ENCODE measurements at regions not wholly inside any gene's neighbourhood (a gene's known extent, or its start where the extent isn't known, plus 50 kb on each side); places are given as distances from the start of the nearest gene placed in this dataset.
"Not testable (repeated sequence)": the region's sequence is repeated elsewhere in the genome, so short reads cannot be mapped to it uniquely, and the experiment has no call there.

- H3K4me1 ChIP-seq (ENCODE audit: insufficient read depth) = no peaks in the 10 kb centered on the region
- no peak overlapping the region for H3K4me3 ChIP-seq (ENCODE audit: low read depth, low read length)
- no peaks in the 10 kb centered on the region for H3K36me3 ChIP-seq (ENCODE audit: insufficient read depth)
- 67% methylated on average over 1 of the region's 1 CpG for WGBS
- no peak for DNase-seq (ENCODE audit: extremely low spot score)
- H3K27ac ChIP-seq (ENCODE audit: low read depth) = no peak overlapping the region
Observed at GRCh38 chr3:94374439-94375161, 311.7 kb downstream of the NSUN3 start.

- not testable (repeated sequence) for H3K4me1 ChIP-seq (ENCODE audit: insufficient read depth); H3K27ac ChIP-seq (ENCODE audit: low read depth); H3K36me3 ChIP-seq (ENCODE audit: insufficient read depth); H3K4me3 ChIP-seq (ENCODE audit: low read depth, low read length); DNase-seq (ENCODE audit: extremely low spot score)
- WGBS = 79% methylated on average over 3 of the region's 3 CpGs
Observed at GRCh38 chr3:94377123-94377696, 314.3 kb downstream of the NSUN3 start.

- 93% methylated on average over 3 of the region's 3 CpGs for WGBS
- H3K27ac ChIP-seq (ENCODE audit: low read depth); H3K4me1 ChIP-seq (ENCODE audit: insufficient read depth); H3K36me3 ChIP-seq (ENCODE audit: insufficient read depth); DNase-seq (ENCODE audit: extremely low spot score); H3K4me3 ChIP-seq (ENCODE audit: low read depth, low read length): not testable (repeated sequence)
Observed at GRCh38 chr3:94377863-94378262, 315.0 kb downstream of the NSUN3 start.

- H3K4me3 ChIP-seq (ENCODE audit: low read depth, low read length) = no peak overlapping the region
- 80% methylated on average over 1 of the region's 1 CpG for WGBS
- DNase-seq (ENCODE audit: extremely low spot score) = no peak
- H3K36me3 ChIP-seq (ENCODE audit: insufficient read depth) = no peaks in the 10 kb centered on the region
- no peaks in the 10 kb centered on the region for H3K4me1 ChIP-seq (ENCODE audit: insufficient read depth)
- H3K27ac ChIP-seq (ENCODE audit: low read depth) = no peak overlapping the region
Observed at GRCh38 chr3:94378322-94378721, 315.5 kb downstream of the NSUN3 start.

GRCh38 chr3:94379264-94379663, 316.4 kb downstream of the NSUN3 start:
- no peak overlapping the region for H3K27ac ChIP-seq (ENCODE audit: low read depth)
- no peaks in the 10 kb centered on the region for H3K36me3 ChIP-seq (ENCODE audit: insufficient read depth)
- no peaks in the 10 kb centered on the region for H3K4me1 ChIP-seq (ENCODE audit: insufficient read depth)
- DNase-seq (ENCODE audit: extremely low spot score) = no peak
- WGBS = 92% methylated on average over 2 of the region's 2 CpGs
- H3K4me3 ChIP-seq (ENCODE audit: low read depth, low read length) = no peak overlapping the region

GRCh38 chr3:94394885-94395284, 332.0 kb downstream of the NSUN3 start:
- no peak overlapping the region for H3K4me3 ChIP-seq (ENCODE audit: low read depth, low read length)
- no peaks in the 10 kb centered on the region for H3K36me3 ChIP-seq (ENCODE audit: insufficient read depth)
- no peaks in the 10 kb centered on the region for H3K4me1 ChIP-seq (ENCODE audit: insufficient read depth)
- DNase-seq (ENCODE audit: extremely low spot score) = no peak
- 54% methylated on average over 5 of the region's 5 CpGs for WGBS
- H3K27ac ChIP-seq (ENCODE audit: low read depth) = no peak overlapping the region

- Histone ChIP-seq H3K36me3 (ENCODE audit: insufficient read depth) (no peaks in the 10 kb centered on the region), H3K4me3 (ENCODE audit: low read depth, low read length) (no peak overlapping the region), H3K4me1 (ENCODE audit: insufficient read depth) (no peaks in the 10 kb centered on the region), H3K27ac (ENCODE audit: low read depth) (no peak overlapping the region)
- no peak for DNase-seq (ENCODE audit: extremely low spot score)
Observed at GRCh38 chr3:94395851-94396250, 333.0 kb downstream of the NSUN3 start.

GRCh38 chr3:94398036-94398435, 335.2 kb downstream of the NSUN3 start:
- DNase-seq (ENCODE audit: extremely low spot score) = no peak
- no peak overlapping the region for H3K4me3 ChIP-seq (ENCODE audit: low read depth, low read length)
- 69% methylated on average over 1 of the region's 1 CpG for WGBS
- no peaks in the 10 kb centered on the region for H3K36me3 ChIP-seq (ENCODE audit: insufficient read depth)
- no peaks in the 10 kb centered on the region for H3K4me1 ChIP-seq (ENCODE audit: insufficient read depth)
- H3K27ac ChIP-seq (ENCODE audit: low read depth) = no peak overlapping the region

GRCh38 chr3:94401466-94401865, 338.6 kb downstream of the NSUN3 start:
- Histone ChIP-seq H3K36me3 (ENCODE audit: insufficient read depth) (no peaks in the 10 kb centered on the region), H3K4me1 (ENCODE audit: insufficient read depth) (no peaks in the 10 kb centered on the region), H3K4me3 (ENCODE audit: low read depth, low read length) (no peak overlapping the region), H3K27ac (ENCODE audit: low read depth) (no peak overlapping the region)
- no peak for DNase-seq (ENCODE audit: extremely low spot score)

GRCh38 chr3:94402126-94402525, 339.3 kb downstream of the NSUN3 start:
- 43% methylated on average over 1 of the region's 1 CpG for WGBS
- Histone ChIP-seq H3K27ac (ENCODE audit: low read depth) (no peak overlapping the region), H3K4me3 (ENCODE audit: low read depth, low read length) (no peak overlapping the region), H3K36me3 (ENCODE audit: insufficient read depth) (no peaks in the 10 kb centered on the region), H3K4me1 (ENCODE audit: insufficient read depth) (no peaks in the 10 kb centered on the region)
- no peak for DNase-seq (ENCODE audit: extremely low spot score)

- H3K4me3 ChIP-seq (ENCODE audit: low read depth, low read length) = no peak overlapping the region
- WGBS = 87% methylated on average over 5 of the region's 5 CpGs
- H3K36me3 ChIP-seq (ENCODE audit: insufficient read depth) = no peaks in the 10 kb centered on the region
- DNase-seq (ENCODE audit: extremely low spot score) = no peak
- no peaks in the 10 kb centered on the region for H3K4me1 ChIP-seq (ENCODE audit: insufficient read depth)
- H3K27ac ChIP-seq (ENCODE audit: low read depth) = no peak overlapping the region
Observed at GRCh38 chr3:94405258-94406035, 342.6 kb downstream of the NSUN3 start.

GRCh38 chr3:94406595-94406994, 343.7 kb downstream of the NSUN3 start:
- no peak for DNase-seq (ENCODE audit: extremely low spot score)
- Histone ChIP-seq H3K4me3 (ENCODE audit: low read depth, low read length) (no peak overlapping the region), H3K36me3 (ENCODE audit: insufficient read depth) (no peaks in the 10 kb centered on the region), H3K4me1 (ENCODE audit: insufficient read depth) (no peaks in the 10 kb centered on the region), H3K27ac (ENCODE audit: low read depth) (no peak overlapping the region)

GRCh38 chr3:94412936-94413335, 350.1 kb downstream of the NSUN3 start:
- DNase-seq (ENCODE audit: extremely low spot score); H3K27ac ChIP-seq (ENCODE audit: low read depth); H3K36me3 ChIP-seq (ENCODE audit: insufficient read depth); H3K4me1 ChIP-seq (ENCODE audit: insufficient read depth); H3K4me3 ChIP-seq (ENCODE audit: low read depth, low read length): not testable (repeated sequence)
- WGBS = 82% methylated on average over 4 of the region's 4 CpGs

Measured in urinary bladder (tissue), 3 donors.